Middle frontal gyrus (tissue), 1 donor: ENCODE measurements at regions not wholly inside any gene's neighbourhood (a gene's known extent, or its start where the extent isn't known, plus 50 kb on each side); places are given as distances from the start of the nearest gene placed in this dataset.

ENCODE experiments used
- DNase-seq: peaks from one replicate; pipeline ENCODE4 v3.0.0-alpha.2; 2015; ENCODE audit warnings: low spot score; ENCODE audit errors: extremely low spot score

DNA sequence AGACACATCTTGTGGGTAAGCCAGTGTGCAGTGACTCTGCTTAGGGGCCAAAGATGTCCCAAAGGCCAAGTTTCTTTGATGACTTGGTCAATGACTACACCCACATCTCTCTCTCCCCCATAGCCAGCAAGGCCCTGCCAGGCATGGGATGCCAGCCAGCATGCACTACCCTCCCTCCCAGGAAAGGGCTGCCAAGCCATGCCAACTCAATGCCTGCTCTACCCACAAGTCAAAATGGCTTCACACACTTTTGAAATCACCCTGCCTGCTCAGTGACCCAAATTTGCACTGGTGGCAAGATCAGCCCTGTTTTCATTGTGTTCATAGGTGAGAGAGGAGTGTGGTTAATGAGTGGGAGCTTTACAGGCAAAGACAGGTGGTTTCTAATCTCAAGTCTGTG is 112.5 kb downstream of the MATN1 start:
- DNase-seq: no peak

DNA sequence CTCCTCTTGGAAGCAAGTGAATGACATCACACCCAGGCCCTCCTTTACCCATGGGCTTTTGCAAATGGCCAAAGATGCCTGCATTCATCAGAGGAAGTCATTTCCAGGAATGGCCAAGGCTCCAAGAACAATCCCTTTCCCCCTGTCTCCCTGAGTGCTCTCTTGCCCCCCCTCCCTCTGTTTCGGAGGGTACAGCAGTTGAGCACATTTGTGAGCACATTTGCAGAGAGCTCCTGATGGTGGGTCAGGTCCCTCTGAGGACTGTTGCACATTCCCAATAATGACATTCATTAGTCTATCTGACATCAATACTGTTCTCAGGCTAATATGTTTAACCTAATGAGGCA is 113.4 kb downstream of the MATN1 start:
- no peak for DNase-seq

DNA sequence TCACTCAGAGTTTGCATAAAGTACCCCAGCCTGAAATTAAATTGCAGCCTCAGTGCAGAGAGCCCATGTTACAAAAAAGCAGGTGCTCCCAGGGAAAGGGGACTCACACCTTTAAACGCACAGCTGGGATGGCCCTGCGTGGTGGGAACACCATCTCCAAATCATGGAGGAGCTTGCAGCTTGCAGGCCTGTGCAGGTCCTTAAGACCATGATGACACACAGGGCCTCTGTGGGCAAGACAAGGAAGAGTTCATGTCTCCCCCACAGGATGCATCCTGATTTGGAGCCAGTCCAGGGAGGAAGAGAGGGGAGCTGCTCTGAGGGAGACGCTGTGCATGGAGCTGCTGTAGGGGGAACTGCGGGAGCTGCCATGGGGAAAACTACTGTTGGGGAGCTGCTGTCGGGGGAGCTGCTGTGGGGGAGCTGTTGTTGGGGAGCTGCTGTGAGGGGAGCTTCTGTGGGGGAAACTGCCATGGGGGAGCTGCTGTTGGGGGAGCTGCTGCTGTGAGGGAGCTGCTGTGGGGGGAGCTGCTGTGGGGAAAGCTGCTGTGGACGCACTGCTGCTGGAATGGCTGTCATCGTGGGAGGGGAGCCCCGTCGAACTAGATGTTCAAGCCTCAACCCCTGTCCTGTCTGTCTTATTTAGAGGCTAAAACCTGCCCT is 113.9 kb downstream of the MATN1 start:
- DNase-seq: no peak

DNA sequence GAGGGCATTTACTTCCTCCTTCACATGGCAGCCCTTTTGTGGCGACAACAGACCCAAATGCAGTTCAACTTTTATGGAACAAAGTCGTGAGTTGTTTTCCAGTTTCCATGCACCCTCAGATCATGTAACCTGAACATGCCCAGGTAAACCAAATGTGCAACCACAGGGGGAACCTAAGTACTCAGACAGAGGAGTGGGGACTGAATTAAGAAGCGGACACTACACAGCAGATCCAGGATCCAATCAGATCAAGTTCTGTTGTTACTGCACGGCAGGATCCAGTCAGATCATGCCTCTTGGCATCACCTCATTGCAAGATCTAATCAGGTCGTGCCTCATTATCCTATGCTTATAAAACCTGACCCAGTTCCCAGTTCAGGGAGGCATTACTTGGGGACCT is 115.7 kb downstream of the MATN1 start:
- no peak for DNase-seq

DNA sequence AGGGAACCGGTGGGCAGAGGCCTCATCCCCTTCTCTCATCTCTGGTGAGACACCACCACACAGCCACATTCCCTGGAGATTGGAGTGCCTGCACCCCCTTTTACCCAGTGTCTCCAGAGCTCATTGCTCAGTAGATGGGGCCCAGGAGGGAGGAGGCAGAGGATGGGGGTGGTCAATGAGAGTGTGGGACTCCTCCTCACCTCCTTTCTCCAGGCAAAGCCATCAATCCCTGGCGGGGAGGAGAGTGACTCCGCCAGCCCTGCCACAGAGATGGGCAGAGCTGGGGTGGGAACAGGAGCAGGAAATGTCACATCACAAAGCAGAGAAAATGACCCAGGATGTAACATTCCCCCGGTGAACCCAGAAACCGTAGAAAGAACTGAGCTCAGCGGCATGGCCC is 117.2 kb downstream of the MATN1 start:
- no peak for DNase-seq

DNA sequence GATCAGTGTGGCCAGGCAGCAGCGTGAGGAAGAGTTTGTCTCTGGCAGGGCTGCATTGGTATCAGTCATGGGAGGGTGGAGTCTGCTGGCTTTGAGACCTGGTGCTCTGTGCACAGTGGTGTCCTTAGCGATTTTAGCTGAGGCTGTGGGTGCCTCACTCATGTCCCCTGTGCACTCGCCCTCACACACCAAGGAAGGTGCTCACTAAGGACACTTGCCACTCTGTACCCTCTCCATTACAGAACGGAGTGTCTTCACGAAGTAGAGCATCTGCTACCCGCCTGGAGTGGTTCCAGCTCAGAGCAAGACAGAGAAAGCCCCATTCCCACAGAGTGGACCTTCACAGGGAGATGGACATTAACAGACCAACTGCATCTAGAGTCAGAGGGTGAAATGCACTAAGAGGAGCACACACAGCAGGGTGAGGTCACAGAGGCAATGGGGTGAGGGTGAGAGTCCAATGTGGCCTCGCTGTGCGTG is 117.9 kb downstream of the MATN1 start:
- no peak for DNase-seq

DNA sequence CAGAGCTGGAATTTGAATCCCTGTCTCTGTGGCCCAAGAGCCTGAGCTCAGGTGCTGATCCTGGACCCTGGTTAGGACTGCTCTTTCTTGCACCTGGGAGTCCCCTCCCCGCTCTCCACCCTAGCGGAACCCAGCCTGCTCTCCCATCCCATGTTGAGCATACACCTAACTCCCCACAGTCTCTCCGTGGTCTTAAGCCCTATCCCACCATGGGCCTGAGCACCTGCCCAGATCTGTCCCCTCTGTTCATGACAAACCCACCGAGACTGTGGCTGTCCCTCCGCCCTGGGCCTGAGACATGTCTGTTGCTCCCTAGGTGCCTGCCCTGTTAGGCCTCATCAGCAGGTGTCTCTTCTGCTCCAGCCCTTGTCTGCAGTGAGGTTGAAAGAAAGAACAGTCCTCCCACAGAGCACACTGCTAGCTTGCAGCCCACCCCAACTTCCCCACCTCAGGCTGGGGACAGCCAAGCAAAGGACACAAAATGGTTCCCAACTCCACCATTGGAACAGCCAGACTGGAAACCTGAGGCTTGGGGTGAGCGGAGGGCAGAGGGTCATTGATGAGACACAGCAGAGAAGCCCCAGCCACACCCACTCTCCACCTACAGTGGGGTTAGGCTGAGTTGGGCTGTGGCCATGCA is 118.5 kb downstream of the MATN1 start:
- DNase-seq: no peak

DNA sequence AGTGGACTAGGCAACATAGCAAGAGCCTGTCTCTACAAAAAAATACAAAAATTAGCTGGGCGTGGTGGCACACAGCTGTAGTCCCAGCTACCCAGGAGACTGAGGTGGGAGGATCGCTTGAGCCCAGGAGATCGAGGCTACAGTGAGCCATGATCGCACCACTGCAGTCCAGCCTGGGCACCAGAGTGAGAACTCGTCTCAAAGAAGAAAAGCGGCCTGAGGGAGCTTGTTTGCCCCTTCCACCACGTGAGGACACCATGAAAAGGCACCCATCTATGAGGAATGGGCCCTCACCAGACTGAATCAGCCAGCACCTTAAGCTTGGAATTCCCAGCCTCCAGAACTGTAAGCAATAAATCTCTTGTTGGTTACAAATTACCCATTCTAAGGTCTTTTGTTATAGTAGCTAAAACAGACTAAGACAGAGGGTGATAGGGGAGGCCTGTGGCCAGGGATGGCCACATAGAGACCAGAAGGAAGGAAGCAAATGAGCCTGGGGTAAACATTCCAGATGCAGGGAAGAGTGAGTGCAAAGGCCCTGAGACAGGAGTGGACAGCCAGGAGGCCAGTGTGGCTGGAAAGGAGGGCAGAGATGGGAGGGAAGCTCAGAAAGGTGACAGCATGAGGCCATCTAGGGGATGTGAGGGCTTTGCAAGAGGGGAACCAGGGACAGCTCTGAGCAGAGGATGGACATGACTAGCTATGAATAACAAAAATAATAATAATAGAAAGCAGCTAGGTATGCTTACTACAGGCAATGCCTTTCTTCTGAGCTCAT is 120.1 kb downstream of the MATN1 start:
- no peak for DNase-seq

DNA sequence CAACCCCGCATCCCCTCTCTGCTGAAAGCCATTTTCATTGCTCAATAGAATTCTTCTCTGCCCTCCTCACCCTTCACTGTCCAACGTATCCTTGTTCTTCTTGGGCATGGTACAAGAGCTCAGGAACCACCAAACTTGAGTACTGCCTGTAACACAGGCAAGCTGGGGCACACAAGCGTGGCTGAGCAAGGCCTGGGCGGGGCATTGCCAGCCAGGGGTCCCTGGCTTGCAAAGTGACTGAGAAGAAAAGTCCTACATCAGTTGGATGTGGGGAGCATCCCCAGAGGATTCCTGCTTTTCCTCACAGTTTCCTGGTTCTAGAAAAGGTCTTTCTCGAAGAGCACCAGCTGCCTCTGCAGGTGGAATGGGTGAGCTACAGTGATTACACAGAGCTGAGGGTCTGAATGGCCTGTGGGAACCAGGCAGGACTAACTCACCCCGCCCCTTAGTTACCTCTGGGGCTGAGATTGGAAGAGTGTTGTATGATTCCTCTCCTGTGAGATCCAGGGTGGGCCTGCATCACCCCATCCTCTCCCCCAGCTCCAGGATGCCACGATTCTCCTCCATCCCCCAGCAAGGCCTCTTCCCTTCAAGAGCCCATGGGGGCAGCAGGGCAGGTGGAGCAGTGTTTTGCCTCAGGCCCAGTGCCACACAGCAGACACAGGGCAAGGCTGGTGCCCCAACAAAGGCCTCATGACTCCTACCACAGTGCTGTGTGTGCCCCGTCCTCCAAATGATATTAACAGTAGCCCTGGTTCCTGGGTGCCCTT is 121.9 kb downstream of the MATN1 start:
- no peak for DNase-seq

DNA sequence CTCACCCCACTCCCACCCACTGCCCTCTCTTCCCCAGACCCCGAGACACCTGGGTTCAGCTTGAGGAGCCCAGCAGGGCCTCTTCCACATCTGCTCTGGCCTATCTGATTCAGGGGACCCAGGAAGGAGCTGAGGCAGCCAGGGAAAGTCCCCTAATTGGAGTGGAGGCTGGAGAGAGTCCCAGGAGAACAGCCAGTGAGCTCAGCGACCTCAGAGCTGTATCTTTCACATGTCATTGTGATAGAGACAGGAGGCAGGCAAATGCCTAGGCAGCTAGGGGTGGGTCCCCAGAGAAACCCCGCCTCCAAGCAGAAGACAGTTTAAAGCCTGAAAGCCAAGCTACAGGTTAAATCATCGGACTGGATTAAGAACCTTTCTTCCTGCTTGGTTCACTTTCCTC is 122.7 kb downstream of the MATN1 start:
- no peak for DNase-seq

DNA sequence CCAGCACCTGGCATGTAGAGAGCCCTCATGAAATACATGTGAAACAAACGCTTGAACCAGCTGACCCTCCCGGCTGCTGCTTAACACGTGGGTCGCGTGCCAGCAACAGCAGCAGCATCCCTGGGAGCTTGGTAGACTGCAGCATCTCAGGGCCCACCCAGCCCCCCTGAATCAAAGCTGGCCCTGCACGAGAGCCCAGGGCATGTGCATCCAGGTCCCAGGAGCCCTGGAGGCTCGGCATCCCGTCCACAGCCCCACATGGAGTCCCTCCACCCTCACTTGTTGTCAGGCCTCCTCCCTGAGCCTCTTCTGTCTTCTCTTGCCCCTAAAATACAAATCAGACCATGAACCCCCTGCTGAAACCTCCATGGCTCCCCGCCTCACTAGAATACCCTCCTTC is 123.1 kb downstream of the MATN1 start:
- no peak for DNase-seq

DNA sequence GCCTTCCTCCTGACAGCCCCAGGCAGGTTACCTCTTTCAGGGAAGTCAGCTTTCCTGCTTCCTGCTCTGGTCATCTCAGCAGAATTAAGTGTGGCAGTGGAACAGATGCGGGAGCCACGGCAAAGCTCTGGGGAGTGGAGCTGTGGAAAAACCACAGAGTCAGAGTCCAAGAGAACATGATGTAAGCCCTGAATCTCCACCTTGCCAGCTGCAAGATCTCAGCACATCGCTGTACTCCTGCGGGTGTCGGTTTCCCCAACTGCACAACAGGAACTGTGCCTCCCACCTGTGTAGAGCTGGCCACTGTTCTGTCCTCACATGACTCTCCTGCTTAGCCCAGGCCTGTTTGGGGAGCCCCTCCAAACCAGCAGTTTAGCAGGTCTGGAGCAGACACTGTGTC is 123.7 kb downstream of the MATN1 start:
- DNase-seq: no peak

DNA sequence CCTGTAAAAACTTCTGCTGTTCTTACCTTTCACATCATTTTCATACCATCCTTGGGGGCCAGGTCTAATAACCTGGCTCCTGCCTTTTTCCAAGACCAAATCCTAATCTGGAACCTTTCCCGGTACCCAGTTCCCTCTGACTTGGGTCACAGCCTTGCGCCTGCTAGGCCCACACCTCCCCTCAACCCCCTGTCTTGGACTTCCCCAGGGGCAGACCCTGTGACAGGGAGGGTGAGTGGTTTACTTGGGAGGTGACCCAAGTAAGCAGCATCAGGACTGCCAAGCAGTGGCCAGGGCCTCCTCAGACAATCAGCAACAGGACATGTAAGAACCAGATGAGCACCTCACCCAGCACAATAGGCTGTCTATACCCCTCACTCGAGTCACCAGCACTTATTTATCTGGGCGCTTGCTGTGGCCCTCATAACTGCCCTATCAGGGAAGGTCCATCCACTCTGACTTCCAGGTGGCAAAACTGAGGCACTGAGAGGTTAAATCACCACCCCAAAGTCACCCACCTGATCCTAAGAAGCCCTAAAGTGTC is 124.7 kb downstream of the MATN1 start:
- DNase-seq: no peak

DNA sequence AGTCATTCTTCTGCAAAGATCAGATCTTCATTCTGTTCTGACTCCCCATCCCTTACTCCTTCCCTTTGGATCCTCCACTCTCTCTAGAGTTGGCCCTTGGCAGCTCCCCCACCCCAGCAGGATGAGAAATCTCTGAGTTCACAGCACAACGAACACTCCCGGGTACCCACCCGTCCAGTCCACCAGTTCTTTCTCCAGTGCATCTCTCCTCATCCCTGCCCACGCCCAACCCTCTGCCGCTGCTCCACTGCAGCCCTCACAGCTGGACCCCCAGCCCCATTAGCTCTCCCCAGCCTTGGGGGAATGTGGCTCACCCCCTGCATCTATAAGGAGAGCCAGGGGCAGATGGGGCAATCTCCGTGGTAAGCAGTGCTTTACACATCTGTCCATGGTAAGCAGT is 125.7 kb downstream of the MATN1 start:
- DNase-seq: no peak

DNA sequence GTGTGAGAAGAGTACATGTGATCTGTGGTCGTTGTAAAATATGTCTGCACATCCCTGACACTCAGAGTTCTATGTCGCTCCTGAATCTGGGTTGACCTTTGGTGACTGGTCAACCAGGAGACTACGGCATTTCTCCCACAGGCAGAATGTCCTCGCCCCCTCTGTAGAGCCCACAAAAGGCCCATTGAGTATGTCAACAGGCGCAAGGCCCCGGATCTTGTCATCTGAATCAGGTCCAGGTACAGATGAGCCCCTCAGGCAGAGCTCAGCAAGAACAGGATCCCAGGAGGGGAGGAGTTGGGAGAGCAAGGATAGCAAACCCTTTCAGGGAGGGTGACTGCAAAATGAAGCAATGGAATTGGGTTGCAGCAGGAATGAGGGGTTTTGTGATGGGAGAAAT is 126.5 kb downstream of the MATN1 start:
- DNase-seq: no peak

DNA sequence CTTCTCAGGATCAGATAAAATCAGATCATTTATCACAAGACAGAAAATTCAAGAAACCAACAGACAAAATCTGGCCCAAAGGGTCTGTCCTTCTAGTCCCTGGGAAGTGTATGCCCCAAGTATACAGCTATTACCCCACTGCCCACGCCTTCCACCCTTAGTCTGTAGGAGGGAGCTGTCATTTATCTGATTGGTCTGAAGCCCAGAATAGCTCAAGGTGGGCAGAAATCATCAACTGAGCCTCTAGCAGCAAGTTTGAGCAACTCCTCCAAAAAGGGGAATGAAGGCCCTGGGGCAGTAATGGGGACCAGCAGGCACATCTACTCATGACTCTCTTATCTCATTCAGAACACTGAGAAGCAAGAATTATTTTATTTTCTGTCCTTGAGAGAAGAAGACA is 126.9 kb downstream of the MATN1 start:
- DNase-seq: no peak

DNA sequence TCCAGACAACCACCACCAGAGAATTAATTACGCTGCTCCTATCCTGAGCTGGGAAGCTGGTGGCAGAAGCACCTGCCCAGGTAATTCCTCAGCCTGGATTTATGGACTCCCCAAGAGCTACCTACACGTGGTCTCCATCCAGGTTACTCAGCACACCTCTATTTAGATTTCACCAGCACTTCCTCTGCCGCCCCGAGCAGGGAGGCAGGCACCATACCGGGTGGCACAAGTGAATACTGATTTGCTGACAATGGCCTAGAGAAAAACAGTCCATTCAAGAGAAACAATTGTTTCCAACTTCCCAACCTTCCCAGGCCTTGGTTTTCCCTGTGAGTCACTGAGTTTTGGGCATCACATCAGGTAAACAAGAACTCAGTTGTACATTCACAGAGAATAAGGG is 134.3 kb downstream of the MATN1 start:
- no peak for DNase-seq

DNA sequence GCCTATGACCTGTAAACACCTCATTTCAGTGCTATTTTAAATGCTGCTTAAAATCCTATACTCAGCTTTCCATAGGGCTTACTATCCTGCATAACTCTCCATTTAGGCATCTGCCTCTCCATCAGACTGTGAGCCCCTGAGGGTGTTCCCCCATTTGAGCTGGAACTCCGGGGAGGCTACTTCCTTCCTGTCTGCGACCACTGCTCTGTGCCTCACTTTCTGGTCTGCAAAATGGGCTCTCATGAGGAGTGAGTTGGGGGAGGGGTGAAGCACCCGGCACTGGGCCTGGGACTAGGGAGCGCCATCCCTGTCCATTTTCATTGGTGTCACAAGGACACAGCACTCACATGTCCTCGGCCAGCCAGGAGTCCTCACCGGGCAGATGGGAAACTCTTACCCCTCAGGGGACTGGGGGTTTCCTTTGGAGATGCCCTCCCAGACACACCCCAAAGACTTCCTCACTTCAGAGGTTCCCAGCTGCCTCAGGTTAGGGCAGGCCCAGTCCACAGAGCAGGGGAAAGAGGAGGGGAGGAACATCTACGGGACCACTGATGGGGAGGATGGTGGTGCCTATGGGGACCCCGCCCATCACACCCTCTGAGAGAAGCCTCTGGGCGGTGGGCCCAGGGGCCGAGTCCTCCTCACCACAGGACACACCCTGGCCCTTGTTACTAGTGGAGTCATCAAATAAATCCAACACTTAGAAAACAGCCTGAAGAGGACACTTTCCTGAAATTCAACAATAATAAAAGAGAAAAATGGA is 134.9 kb downstream of the MATN1 start:
- no peak for DNase-seq

DNA sequence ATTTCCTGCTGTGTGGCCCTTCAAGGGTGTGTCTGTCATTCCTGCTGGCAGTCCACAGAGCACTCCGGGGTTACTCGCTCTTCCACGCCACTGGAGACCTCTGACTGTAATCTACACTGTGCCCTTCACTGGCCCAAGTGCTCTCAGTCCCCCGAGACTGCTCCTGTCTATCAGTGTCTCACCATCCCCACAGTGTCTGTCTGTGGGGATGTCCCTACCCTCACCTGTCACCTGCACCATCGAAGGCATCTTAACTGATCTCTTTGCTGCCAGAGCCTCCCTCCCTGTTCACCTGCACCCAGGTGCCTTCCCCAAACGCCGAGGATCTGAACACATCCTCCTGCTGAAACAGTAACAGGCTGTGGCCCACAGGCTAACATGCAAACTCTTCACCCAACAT is 136.7 kb downstream of the MATN1 start:
- no peak for DNase-seq

DNA sequence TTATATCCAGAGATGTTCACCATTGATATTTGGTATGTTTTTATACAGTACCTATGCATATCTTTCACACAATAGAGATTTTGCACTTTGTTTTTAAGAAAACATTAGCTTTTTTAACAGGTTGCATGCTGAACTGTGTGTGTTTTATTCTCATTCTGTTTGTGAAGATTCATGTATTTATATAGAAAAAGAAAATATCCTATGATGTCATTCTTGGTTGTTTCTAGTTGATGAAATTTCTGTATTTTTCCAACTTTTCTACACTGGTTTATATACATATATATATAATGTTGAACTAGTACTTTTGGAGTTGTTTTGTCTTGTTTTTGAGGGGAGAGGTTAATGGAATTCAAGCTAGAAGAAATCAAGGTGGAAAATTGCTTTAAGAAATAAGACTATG is 143.8 kb downstream of the MATN1 start:
- DNase-seq: no peak

DNA sequence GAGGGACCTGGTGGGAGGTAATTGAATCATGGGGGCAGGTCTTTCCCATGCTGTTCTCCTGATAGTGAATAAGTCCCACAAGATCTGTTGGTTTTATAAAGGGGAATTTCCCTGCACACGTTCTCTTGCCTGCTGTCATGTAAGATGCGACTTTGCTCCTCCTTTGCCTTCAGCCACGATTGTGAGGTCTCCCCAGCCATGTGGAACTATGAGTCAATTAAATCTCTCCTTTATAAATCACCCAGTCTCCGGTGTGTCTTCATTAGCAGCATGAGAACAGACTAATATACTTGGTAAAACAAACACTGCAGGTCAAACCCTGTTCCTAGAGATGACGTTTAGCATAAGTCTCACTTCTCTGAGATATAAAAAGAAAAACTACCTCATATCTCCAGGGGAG is 148.3 kb downstream of the MATN1 start:
- DNase-seq: no peak
